NOMO-1 treated with dmso at 0.1 percent for 144 hours (cell line): ENCODE measurements at regions not wholly inside any gene's neighbourhood (a gene's known extent, or its start where the extent isn't known, plus 50 kb on each side); places are given as distances from the start of the nearest gene placed in this dataset.

Experiments
- DNase-seq: peaks from one replicate; lab custom pipeline; 2025; ENCODE audit not compliant: unreplicated experiment; lab: John Stamatoyannopoulos, UW

GRCh38 chr7:52897713-52898112, 137.7 kb upstream of the POM121L12 start:
- no peak for DNase-seq

- DNase-seq: no peak
Measured at GRCh38 chr7:52897288-52897687, 138.1 kb upstream of the POM121L12 start.

- DNase-seq: no peak
Measured at GRCh38 chr7:52877240-52877639, 158.2 kb upstream of the POM121L12 start.

DNA sequence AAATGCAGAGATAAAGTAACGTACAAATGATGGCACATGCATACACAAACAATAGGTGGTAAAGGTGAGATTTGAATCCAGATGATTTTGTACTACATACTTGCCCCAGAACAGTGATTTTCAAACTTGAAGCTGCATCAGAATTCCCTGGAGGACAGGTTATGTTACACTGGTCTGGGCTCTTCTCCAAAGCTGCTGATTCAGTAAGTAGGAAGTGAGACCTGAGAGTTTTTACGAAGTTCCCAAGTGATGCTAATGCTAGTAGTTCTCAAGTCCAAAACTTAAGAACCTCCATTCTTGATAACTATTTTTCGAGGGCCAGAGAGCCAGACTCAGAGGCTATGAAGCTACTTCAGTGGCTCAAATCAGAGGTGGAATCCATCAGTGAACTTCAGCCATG, 159.0 kb upstream of the POM121L12 start:
- no peak for DNase-seq

- DNase-seq: no peak
Measured at GRCh38 chr7:52863652-52864051, 171.8 kb upstream of the POM121L12 start.

DNA sequence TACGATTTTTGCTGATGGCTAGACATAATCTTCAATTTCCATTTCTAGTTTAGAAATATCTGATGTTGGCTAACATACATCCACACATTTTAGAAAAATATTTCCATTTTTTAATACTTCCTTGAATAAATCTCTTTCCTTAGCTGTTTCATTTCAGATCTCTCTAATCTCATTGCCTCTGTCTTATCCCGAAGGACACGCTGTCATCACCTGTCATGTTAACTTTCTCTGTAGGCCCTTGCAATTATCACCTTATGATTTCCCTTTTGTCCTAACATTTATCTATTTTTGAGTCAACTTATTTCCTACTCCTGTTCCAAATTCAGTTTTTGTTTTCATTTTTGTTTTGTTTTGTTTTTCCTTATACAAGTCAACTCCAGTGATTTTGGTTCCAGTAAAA, 173.1 kb upstream of the POM121L12 start:
- DNase-seq: no peak

DNA sequence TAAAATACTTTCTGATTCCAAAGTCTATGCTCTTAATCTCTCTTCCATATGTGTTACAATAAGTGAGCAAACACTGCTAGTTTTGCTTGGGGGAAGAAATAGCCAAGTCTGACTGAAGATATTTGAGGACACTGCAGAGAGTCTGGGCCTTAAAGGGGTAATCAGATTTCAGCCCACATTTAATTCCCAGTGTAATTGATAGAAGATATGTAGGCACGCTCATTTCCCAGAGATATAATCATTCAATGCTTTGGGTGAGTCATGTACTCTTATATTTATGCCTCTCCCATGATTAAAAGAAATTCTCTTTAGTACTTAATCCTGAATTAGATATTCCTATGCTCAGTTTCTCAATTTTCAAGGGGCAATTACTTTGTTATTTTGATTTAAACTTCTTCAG, 178.1 kb upstream of the POM121L12 start:
- DNase-seq: no peak

DNA sequence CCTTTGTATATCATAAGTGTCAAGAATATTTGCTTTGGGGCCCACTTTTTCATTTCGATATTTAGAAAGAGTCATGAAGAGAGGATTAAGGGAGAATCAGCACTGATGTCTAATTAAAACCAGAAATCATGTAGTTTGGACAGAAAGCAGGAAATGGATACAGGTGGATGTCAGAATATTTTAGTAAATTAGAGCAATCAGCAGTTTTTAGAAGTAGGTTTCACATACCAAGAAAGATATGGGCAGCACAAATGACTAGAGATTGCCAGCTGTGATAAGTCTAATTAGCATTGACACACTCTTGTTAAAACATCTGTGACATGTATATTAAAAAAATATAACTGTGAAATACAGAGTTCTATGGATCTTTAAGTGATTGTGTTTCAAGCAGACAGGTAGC, 180.8 kb upstream of the POM121L12 start:
- DNase-seq: no peak

GRCh38 chr7:52851547-52851946, 183.9 kb upstream of the POM121L12 start:
- no peak for DNase-seq

DNA sequence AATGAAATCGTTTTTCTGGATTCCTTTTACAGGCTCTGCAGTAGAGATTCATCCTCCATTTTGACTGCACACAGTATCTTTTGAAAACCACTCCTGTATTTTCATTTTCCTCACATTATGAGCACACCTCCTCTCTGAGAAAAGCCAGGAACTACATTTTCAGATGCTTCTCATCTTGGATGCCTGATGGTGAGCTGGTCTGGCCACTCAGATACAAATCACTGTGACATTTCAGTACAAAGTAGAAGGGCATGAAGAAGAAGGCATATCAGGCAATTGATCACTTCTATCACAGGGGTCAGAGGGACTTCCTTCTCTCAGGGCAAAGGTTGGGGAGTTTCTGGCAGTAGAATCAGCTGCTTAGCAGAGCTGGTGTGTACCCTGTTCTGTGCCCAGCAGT, 192.0 kb upstream of the POM121L12 start:
- no peak for DNase-seq

DNA sequence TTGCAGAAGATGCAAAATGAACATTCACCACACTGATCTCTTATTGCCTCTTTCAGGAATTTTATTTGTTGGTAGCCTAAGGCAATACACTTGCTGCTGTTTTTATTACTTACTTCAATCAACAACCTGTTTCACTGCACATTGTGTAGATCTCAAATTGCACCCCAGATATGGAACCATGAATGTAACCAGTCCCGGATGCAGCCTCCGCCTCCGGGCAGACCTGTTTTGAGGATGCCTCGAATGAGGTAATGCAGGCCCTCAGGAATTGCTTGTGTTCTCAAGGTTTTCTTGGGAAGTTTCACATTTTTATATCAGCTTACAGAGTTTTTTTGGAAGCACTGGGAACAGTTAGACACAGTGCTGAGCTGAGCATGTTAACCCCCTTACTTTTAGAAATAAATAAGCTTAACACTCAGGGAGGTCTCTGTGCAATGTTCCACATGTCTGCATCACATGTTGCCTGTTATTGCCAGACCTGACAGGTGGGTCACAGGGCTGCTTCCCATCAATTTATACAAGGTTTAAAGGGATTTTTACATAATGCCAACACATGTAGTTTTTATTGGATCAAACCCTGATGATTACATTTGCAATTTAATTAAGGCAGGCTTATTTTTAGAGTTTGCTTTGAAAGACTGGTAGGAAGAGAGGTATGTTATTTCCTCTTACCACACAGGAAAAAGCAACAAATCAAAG, 193.1 kb upstream of the POM121L12 start:
- DNase-seq: no peak

DNA sequence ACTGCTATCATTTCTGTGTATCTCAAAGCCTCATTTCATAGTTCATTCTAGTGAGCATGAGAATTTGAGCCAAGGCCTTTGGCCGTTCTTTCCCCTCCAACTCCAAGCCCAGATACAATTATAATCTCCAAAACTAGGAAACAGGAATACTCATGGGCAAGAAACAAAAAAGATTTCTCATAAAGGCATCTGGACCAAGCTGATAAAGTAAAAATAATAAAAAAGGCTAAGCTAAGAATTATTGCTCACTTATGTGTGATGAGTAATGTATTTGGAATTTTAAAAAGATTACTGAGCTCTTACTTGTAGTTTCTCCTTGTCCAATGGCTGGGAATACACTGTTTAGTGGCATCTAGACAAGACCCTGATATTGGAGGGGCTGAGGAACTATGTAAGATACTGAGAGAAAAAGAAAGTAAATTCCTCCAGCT, 196.4 kb upstream of the POM121L12 start:
- no peak for DNase-seq

GRCh38 chr7:52831321-52831720, 204.1 kb upstream of the POM121L12 start:
- no peak for DNase-seq

- no peak for DNase-seq
Measured at GRCh38 chr7:52830801-52831200, 204.6 kb upstream of the POM121L12 start.

DNA sequence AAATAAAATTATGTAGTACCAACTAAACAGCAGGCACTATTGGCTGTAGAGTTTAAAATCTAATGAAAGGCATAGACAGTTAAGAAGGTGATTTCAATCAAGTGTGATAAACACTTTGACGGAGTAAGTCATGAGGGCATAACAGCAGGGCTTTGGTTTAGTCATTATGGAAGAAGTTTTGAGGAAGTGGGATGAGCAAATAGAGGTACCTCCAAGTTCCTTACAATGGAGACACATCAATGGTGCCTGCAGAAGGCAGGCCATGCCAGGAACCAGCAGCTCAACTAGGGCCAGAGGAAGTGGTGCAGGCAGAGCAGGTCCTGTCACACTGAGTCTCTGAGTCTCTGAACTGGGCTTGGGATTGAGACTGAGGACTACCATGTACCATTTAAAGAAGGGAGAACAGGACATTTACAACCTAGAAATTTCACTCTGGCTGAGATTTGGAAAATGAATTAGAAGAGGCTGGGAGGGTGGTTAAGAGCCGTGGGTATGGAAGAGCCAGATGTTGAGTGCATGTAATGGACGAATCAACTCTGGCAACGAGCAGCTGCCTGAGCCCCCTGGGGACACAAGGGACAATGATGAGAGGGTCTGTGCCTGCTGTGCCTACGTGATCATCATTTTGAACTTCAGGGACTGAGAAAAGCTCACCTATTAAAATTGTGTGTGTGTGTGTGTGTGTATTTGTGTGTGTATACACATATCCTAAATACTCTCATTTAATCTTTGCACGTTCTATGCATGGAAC, 208.7 kb upstream of the POM121L12 start:
- DNase-seq: peak; percentile 64

GRCh38 chr7:52825611-52826010, 209.8 kb upstream of the POM121L12 start:
- no peak for DNase-seq

GRCh38 chr7:52811537-52811936, 223.9 kb upstream of the POM121L12 start:
- DNase-seq: no peak

DNA sequence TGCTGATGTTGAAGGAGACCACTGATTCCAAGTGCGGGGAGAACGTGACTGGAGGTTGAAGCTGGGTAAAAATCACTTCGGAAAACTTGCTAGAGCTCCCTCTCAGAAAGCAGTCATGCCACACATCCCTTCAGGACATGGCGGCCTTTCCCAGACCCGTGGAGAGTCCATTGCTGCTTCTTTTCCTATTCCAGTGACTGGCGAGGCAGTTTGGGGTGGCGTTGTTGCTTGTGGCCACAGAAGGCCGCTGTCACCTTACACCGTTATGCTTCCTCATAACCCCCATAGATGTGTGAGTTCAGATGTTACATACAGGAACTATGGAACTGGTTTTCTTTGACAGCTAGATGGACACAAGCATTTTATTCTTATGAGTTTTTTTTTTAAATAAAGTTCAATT, 235.6 kb upstream of the POM121L12 start:
- no peak for DNase-seq

DNA sequence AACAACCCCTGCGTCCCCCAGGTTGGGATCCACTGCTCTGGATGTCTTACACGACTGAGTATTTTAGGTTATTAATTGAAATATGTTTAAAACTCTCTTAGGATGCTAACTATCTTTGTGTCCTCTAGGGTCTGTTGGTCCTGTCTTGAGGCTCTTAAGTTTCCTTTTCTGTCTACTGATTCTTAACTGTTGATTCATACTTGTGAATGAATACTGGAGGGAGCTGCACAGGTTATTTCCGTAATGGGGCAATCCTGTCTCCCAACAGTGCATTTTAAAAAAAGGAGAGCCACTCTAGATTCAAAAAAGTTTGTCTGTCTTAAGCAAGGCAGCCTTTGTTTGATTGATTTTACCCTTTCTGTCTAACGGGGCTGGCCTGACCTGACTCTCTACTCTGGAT, 237.6 kb upstream of the POM121L12 start:
- no peak for DNase-seq

DNA sequence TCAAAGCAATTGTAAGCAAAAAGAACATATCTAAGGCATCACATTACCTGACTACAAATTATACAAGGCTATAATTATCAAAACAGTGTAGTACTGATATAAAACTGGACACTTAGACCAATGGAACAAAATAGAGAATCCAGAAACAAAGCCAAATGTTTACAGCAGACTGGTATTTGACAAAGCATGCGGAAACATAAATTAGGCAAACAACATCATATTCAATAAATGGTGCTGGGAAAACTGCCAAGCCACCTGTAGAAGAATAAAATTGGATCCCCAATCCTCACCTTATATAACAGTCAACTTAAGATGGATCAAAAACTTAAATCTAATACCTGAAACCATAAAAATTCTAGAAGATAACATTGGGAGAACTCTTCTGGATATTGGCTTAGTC, 240.8 kb upstream of the POM121L12 start:
- no peak for DNase-seq

DNA sequence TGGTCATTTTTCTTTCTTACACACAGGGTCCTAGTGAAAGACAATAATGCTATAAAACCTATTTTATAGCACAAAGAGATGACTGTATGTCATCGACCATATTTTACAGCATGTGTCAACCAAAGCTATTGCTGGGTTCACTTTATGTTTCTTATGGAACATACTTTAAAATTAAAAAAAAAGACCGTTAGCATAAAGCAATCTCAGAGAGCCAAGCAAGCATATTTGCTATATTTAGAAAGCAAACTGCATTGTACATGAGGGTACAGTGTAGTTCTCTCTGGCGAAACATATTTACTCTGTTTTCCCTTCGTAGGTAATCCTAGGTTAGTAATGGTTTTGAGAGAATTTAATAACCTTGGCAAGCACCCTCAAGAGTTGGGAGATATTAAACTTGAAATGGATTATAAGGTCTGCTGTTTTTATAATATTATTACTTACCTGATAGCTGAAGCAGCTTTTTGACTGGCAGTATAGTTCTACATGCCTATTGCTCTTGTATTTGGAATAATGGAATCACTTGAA, 244.2 kb upstream of the POM121L12 start:
- DNase-seq: no peak

DNA sequence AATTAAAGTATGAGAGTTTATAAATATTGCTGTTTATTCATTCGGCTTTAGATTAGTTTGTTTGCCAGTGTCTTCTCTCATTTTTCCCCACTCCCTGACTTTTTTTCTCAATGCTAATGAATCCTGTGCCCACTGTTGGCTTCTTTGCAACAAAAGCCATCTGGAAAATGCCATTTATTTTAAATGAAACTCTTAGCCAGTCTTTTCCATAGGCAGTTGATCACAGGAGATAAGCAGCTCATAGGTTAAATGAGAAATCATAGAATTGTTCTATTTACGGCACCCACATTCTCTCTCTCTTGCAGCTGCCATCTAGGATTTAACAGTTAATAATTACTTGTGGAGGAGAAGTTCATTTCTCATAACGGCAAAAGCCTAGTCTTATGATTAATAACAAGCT, 249.3 kb upstream of the POM121L12 start:
- no peak for DNase-seq
